Progenitor cell of endocrine pancreas (in vitro differentiated cells): ENCODE measurements at regions not wholly inside any gene's neighbourhood (a gene's known extent, or its start where the extent isn't known, plus 50 kb on each side); places are given as distances from the start of the nearest gene placed in this dataset.

ENCODE experiments used
- DNase-seq: peaks from one replicate; pipeline ENCODE4 v3.0.0; 2021; ENCODE audit warnings: low spot score; ENCODE audit not compliant: unreplicated experiment
- H3K27ac Mint-ChIP-seq: 2 replicates; pipeline ENCODE4 v1.8.0; 2021; ENCODE audit warnings: mild to moderate bottlenecking, moderate library complexity, mixed read lengths
- H3K27me3 Mint-ChIP-seq: 2 replicates; pipeline ENCODE4 v1.8.0; 2021; ENCODE audit warnings: mixed read lengths
- H3K36me3 Mint-ChIP-seq: 2 replicates; pipeline ENCODE4 v1.8.0; 2022; ENCODE audit warnings: mixed read lengths; ENCODE audit not compliant: insufficient read depth
- H3K4me1 Mint-ChIP-seq: 2 replicates; pipeline ENCODE4 v1.8.0; 2021; ENCODE audit warnings: low read depth, mixed read lengths
- H3K4me3 Mint-ChIP-seq: 2 replicates; pipeline ENCODE4 v1.8.0; 2021; ENCODE audit warnings: low read depth, mild to moderate bottlenecking, moderate library complexity, mixed read lengths
- H3K9me3 Mint-ChIP-seq: 2 replicates; pipeline ENCODE4 v1.8.0; 2021; ENCODE audit warnings: low read depth, mixed read lengths
- CTCF ChIP-seq: fragments of 200-600 bp; sonication (generic); IDR thresholded peaks from one replicate; pipeline ENCODE4 v1.5.0; 2021; ENCODE audit warnings: antibody characterized with exemption, mild to moderate bottlenecking; ENCODE audit not compliant: unreplicated experiment

- no peak for TF ChIP-seq CTCF
- Mint-ChIP-seq H3K4me1 (peaks cover 4% of the 10 kb centered on the region), H3K27ac (no peak overlapping the region), H3K27me3 (peaks cover 40% of the 10 kb centered on the region), H3K36me3 (no peaks in the 10 kb centered on the region), H3K4me3 (no peak overlapping the region), H3K9me3 (no peaks in the 10 kb centered on the region)
- DNase-seq: no peak
These were observed 57.5 kb upstream of the SDK2 start for GRCh38 chr17:73701701-73702100.

DNA sequence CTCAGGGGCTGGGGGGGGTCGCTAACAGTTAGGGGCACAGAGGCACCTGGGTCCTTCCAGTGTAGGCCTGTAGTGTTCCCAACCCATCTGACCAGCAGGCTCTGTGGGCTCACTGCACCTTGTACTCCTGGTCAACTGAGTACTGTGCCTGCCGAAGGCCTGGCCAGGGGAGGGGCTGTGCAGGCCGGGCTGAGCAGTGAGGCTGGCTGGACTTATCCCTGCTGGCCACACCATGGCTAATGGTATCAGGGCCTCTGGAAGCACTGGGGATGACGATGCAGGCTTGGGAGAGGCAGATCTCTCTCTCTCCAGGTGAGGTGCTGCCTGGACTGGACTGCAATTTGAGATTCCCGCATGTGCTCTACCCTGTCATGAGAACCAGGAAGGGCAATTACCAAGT lies 58.9 kb upstream of the SDK2 start:
- no peak for DNase-seq
- Mint-ChIP-seq H3K27ac (no peak overlapping the region), H3K9me3 (peaks cover 2% of the 10 kb centered on the region), H3K4me1 (peaks cover 4% of the 10 kb centered on the region), H3K36me3 (no peaks in the 10 kb centered on the region), H3K4me3 (no peak overlapping the region), H3K27me3 (peaks cover 47% of the 10 kb centered on the region)
- no peak for TF ChIP-seq CTCF

GRCh38 chr17:73703917-73704316 lies 59.7 kb upstream of the SDK2 start:
- H3K4me1 Mint-ChIP-seq: peaks cover 4% of the 10 kb centered on the region
- H3K27ac Mint-ChIP-seq: no peak overlapping the region
- no peak for DNase-seq
- H3K9me3 Mint-ChIP-seq: peaks cover 2% of the 10 kb centered on the region
- H3K36me3 Mint-ChIP-seq: no peaks in the 10 kb centered on the region
- TF ChIP-seq CTCF: no peak
- H3K27me3 Mint-ChIP-seq: peaks cover 53% of the 10 kb centered on the region
- no peak overlapping the region for H3K4me3 Mint-ChIP-seq

DNA sequence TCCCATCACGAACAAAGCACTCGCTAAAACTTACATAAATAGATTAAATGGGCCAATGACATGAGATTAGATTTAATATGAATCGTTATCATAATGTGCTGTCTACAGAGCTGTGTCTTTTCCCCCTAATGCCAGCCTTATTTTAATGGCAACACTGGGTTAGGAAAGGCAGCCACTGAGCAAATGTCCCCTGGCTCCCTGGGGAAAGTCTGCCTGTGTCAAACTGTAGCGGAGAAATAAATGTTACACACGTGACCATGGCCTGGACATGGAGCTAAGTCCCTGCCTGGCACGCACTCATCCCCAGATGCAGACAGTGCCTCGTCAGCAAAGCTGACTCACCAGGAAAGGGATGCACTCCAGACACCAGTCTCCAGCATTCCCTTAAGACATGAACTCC lies 61.3 kb upstream of the SDK2 start:
- H3K27ac Mint-ChIP-seq: no peak overlapping the region
- H3K4me3 Mint-ChIP-seq: no peak overlapping the region
- H3K4me1 Mint-ChIP-seq: peaks cover 5% of the 10 kb centered on the region
- H3K36me3 Mint-ChIP-seq: no peaks in the 10 kb centered on the region
- H3K9me3 Mint-ChIP-seq: peaks cover 2% of the 10 kb centered on the region
- TF ChIP-seq CTCF: no peak
- no peak for DNase-seq
- H3K27me3 Mint-ChIP-seq: peaks cover 64% of the 10 kb centered on the region

GRCh38 chr17:73706428-73706827 lies 62.2 kb upstream of the SDK2 start:
- Mint-ChIP-seq H3K4me1 (peaks cover 5% of the 10 kb centered on the region), H3K9me3 (peaks cover 2% of the 10 kb centered on the region), H3K27ac (no peak overlapping the region), H3K4me3 (no peak overlapping the region), H3K27me3 (peaks cover 68% of the 10 kb centered on the region), H3K36me3 (no peaks in the 10 kb centered on the region)
- TF ChIP-seq CTCF: no peak
- no peak for DNase-seq
